DOHH2 (cell line): ENCODE measurements at regions not wholly inside any gene's neighbourhood (a gene's known extent, or its start where the extent isn't known, plus 50 kb on each side); places are given as distances from the start of the nearest gene placed in this dataset.

Source experiments
- CTCF ChIP-seq: fragments of 200-600 bp; sonication (generic); IDR thresholded peaks from one replicate; pipeline ENCODE4 v1.5.1; 2014; ENCODE audit warnings: antibody characterized with exemption, mild to moderate bottlenecking, low read depth, low read length; ENCODE audit not compliant: poor library complexity, severe bottlenecking
- EZH2phosphoT487 ChIP-seq: fragments of 200-600 bp; sonication (generic); IDR thresholded peaks from 2 replicates; pipeline ENCODE4 v1.6.1; 2017; ENCODE audit warnings: borderline replicate concordance, mild to moderate bottlenecking, antibody characterized with exemption, low read length, moderate library complexity, mixed read lengths

DNA sequence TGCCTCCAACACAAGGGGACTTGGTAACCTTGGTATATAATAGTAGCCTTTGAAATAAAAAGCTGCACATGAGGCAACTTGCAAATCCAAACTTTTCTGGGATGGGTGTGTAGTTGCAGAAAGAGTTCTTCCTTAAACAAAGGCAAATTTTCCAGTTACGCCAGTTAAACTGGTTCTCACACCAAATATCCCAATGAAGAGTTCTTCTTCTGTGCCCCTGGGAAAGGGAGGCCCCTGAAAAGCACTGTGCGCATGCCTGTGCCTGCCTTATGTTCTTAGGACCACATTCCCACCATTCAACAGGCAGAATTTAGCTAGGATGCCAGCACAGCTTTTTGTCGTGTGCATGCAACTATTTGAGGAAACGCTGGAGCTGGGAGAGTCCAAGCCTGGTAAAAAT lies 164.8 kb upstream of the SLC25A13 start:
- TF ChIP-seq CTCF (no peak), EZH2phosphoT487 (no peak)
